GM06990 (cell line): ENCODE measurements at regions not wholly inside any gene's neighbourhood (a gene's known extent, or its start where the extent isn't known, plus 50 kb on each side); places are given as distances from the start of the nearest gene placed in this dataset.

Source experiments
- DNase-seq: peaks from one replicate; pipeline ENCODE4 v3.0.0-alpha.2; 2011; ENCODE audit not compliant: insufficient read length; ENCODE audit errors: extremely low read depth
- H3K27me3 ChIP-seq: replicated peaks from 2 replicates; pipeline ENCODE4 v1.6.0; 2011; ENCODE audit warnings: low read length; ENCODE audit not compliant: control insufficient read depth, insufficient read depth
- H3K36me3 ChIP-seq: 2 replicates; pipeline ENCODE4 v1.5.1; 2011; ENCODE audit warnings: low read length; ENCODE audit not compliant: control insufficient read depth, insufficient read depth
- H3K4me3 ChIP-seq: replicated peaks from 2 replicates; pipeline ENCODE4 v1.5.1; 2011; ENCODE audit warnings: low read depth, mild to moderate bottlenecking, control low read depth, low read length
- CTCF ChIP-seq: IDR thresholded peaks from 2 replicates; pipeline ENCODE4 v1.5.1; 2011; ENCODE audit warnings: low read length, control low read depth, mild to moderate bottlenecking, inconsistent platforms; ENCODE audit not compliant: insufficient read depth, poor library complexity, severe bottlenecking

GRCh38 chr1:213530611-213531320 lies 457.0 kb upstream of the PROX1 start:
- Histone ChIP-seq H3K27me3 (no peaks in the 10 kb centered on the region), H3K4me3 (no peak overlapping the region), H3K36me3 (no peaks in the 10 kb centered on the region)
- no peak for DNase-seq
- TF ChIP-seq CTCF: no peak

- no peaks in the 10 kb centered on the region for H3K36me3 ChIP-seq
- no peak for DNase-seq
- no peak overlapping the region for H3K4me3 ChIP-seq
- H3K27me3 ChIP-seq: no peaks in the 10 kb centered on the region
- TF ChIP-seq CTCF: no peak
These were observed 456.1 kb upstream of the PROX1 start for GRCh38 chr1:213531369-213532310.

- H3K4me3 ChIP-seq: no peak overlapping the region
- H3K27me3 ChIP-seq: no peaks in the 10 kb centered on the region
- no peaks in the 10 kb centered on the region for H3K36me3 ChIP-seq
- no peak for DNase-seq
- no peak for TF ChIP-seq CTCF
These were observed 454.6 kb upstream of the PROX1 start for GRCh38 chr1:213533125-213533524.

GRCh38 chr1:213535679-213536078 lies 452.1 kb upstream of the PROX1 start:
- H3K36me3 ChIP-seq: no peaks in the 10 kb centered on the region
- TF ChIP-seq CTCF: no peak
- no peak overlapping the region for H3K4me3 ChIP-seq
- DNase-seq: no peak
- no peaks in the 10 kb centered on the region for H3K27me3 ChIP-seq

- no peak for TF ChIP-seq CTCF
- H3K27me3 ChIP-seq: no peaks in the 10 kb centered on the region; the same call in 1 of the 2 replicates
- no peak for DNase-seq
- H3K4me3 ChIP-seq: no peak overlapping the region
- H3K36me3 ChIP-seq: no peaks in the 10 kb centered on the region
These were observed 449.5 kb upstream of the PROX1 start for GRCh38 chr1:213538251-213538650.
